Adipocyte (in vitro differentiated cells): ENCODE measurements at regions not wholly inside any gene's neighbourhood (a gene's known extent, or its start where the extent isn't known, plus 50 kb on each side); places are given as distances from the start of the nearest gene placed in this dataset.
A peak's percentile ranks its signal among the peaks of the same experiment; 100 is the strongest.
"Not testable (repeated sequence)": the region's sequence is repeated elsewhere in the genome, so short reads cannot be mapped to it uniquely, and the experiment has no call there.

Experiments
- DNase-seq: peaks from one replicate; pipeline ENCODE4 v3.0.0-alpha.2; 2015; ENCODE audit warnings: low read depth
- H3K27me3 ChIP-seq: replicated peaks from 2 replicates; pipeline ENCODE4 v1.7.0; 2013; ENCODE audit warnings: mild to moderate bottlenecking, low read length, moderate library complexity; ENCODE audit not compliant: control insufficient read depth, insufficient read depth
- H3K36me3 ChIP-seq: 2 replicates; pipeline ENCODE4 v1.7.0; 2013; ENCODE audit warnings: low read length, mild to moderate bottlenecking, moderate library complexity; ENCODE audit not compliant: control insufficient read depth, insufficient read depth, severe bottlenecking
- H3K4me1 ChIP-seq: 2 replicates; pipeline ENCODE4 v1.7.0; 2013; ENCODE audit warnings: mild to moderate bottlenecking, low read length, moderate library complexity; ENCODE audit not compliant: control insufficient read depth, insufficient read depth
- H3K4me3 ChIP-seq: 2 replicates; pipeline ENCODE4 v1.7.0; 2013; ENCODE audit warnings: mild to moderate bottlenecking, low read length, moderate library complexity
- H3K9ac ChIP-seq: 2 replicates; pipeline ENCODE4 v1.7.0; 2013; ENCODE audit warnings: mild to moderate bottlenecking, low read length, moderate library complexity
- H3K9me3 ChIP-seq: 2 replicates; pipeline ENCODE4 v1.7.0; 2013; ENCODE audit warnings: mild to moderate bottlenecking, low read length, moderate library complexity; ENCODE audit not compliant: control insufficient read depth

- DNase-seq: no peak
- no peaks in the 10 kb centered on the region for H3K4me1 ChIP-seq
- H3K9me3 ChIP-seq: no peaks in the 10 kb centered on the region
- peaks cover 10% of the 10 kb centered on the region for H3K27me3 ChIP-seq
- H3K9ac ChIP-seq: no peak overlapping the region
- no peaks in the 10 kb centered on the region for H3K36me3 ChIP-seq
- H3K4me3 ChIP-seq: no peak overlapping the region
Measured at GRCh38 chr10:7039859-7040258, 371.0 kb downstream of the SFMBT2 start.

- no peaks in the 10 kb centered on the region for H3K36me3 ChIP-seq
- no peak for DNase-seq
- H3K4me3 ChIP-seq: no peak overlapping the region
- H3K9ac ChIP-seq: no peak overlapping the region
- peaks cover 10% of the 10 kb centered on the region for H3K27me3 ChIP-seq
- no peaks in the 10 kb centered on the region for H3K4me1 ChIP-seq
- H3K9me3 ChIP-seq: no peaks in the 10 kb centered on the region
Measured at GRCh38 chr10:7038416-7038815, 372.4 kb downstream of the SFMBT2 start.

- not testable (repeated sequence) for DNase-seq, H3K9ac ChIP-seq, H3K4me3 ChIP-seq, H3K4me1 ChIP-seq, H3K27me3 ChIP-seq, H3K36me3 ChIP-seq, H3K9me3 ChIP-seq
Measured at GRCh38 chr10:7037434-7037833, 373.4 kb downstream of the SFMBT2 start.

GRCh38 chr10:7036951-7037350 lies 373.9 kb downstream of the SFMBT2 start:
- no peaks in the 10 kb centered on the region for H3K4me1 ChIP-seq
- peaks cover 10% of the 10 kb centered on the region for H3K27me3 ChIP-seq

GRCh38 chr10:7035126-7035761 lies 375.6 kb downstream of the SFMBT2 start:
- H3K4me1 ChIP-seq: no peaks in the 10 kb centered on the region
- H3K27me3 ChIP-seq: no peaks in the 10 kb centered on the region
- no peak for DNase-seq
- no peaks in the 10 kb centered on the region for H3K36me3 ChIP-seq
- no peaks in the 10 kb centered on the region for H3K9me3 ChIP-seq
- no peak overlapping the region for H3K9ac ChIP-seq
- no peak overlapping the region for H3K4me3 ChIP-seq

More at GRCh38 chr10:7036951-7037350, 373.9 kb downstream of the SFMBT2 start:
- Histone ChIP-seq H3K4me3 (no peak overlapping the region), H3K36me3 (no peaks in the 10 kb centered on the region), H3K9ac (no peak overlapping the region), H3K9me3 (no peaks in the 10 kb centered on the region)
- DNase-seq: no peak

- Histone ChIP-seq H3K4me3 (no peak overlapping the region), H3K9me3 (no peaks in the 10 kb centered on the region), H3K36me3 (no peaks in the 10 kb centered on the region), H3K4me1 (peaks cover 10% of the 10 kb centered on the region), H3K27me3 (no peaks in the 10 kb centered on the region), H3K9ac (no peak overlapping the region)
- DNase-seq: no peak
Measured at GRCh38 chr10:7033031-7033430, 377.8 kb downstream of the SFMBT2 start.

GRCh38 chr10:7030134-7030855 lies 380.5 kb downstream of the SFMBT2 start:
- no peak for DNase-seq
- Histone ChIP-seq H3K4me1 (peaks cover 16% of the 10 kb centered on the region), H3K9me3 (no peaks in the 10 kb centered on the region), H3K27me3 (no peaks in the 10 kb centered on the region), H3K9ac (no peak overlapping the region), H3K4me3 (no peak overlapping the region), H3K36me3 (no peaks in the 10 kb centered on the region)

- H3K9ac ChIP-seq: no peak overlapping the region
- no peaks in the 10 kb centered on the region for H3K9me3 ChIP-seq
- no peak overlapping the region for H3K4me3 ChIP-seq
- no peak for DNase-seq
- peaks cover 16% of the 10 kb centered on the region for H3K4me1 ChIP-seq
- H3K27me3 ChIP-seq: no peaks in the 10 kb centered on the region
- H3K36me3 ChIP-seq: no peaks in the 10 kb centered on the region
Measured at GRCh38 chr10:7029672-7030071, 381.2 kb downstream of the SFMBT2 start.

GRCh38 chr10:7028809-7029166 lies 382.0 kb downstream of the SFMBT2 start:
- Histone ChIP-seq H3K9me3 (no peaks in the 10 kb centered on the region), H3K27me3 (no peaks in the 10 kb centered on the region), H3K4me1 (peaks cover 16% of the 10 kb centered on the region), H3K4me3 (no peak overlapping the region), H3K9ac (no peak overlapping the region), H3K36me3 (no peaks in the 10 kb centered on the region)
- DNase-seq: no peak

GRCh38 chr10:7027913-7028808 lies 382.7 kb downstream of the SFMBT2 start:
- Histone ChIP-seq H3K4me1 (peaks cover 16% of the 10 kb centered on the region), H3K27me3 (no peaks in the 10 kb centered on the region), H3K36me3 (no peaks in the 10 kb centered on the region), H3K4me3 (no peak overlapping the region), H3K9me3 (peaks cover under 1% of the 10 kb centered on the region), H3K9ac (no peak overlapping the region)
- peak; percentile 2 for DNase-seq

- H3K9me3 ChIP-seq: peaks cover 6% of the 10 kb centered on the region
- no peak for DNase-seq
- H3K9ac ChIP-seq: no peak overlapping the region
- no peaks in the 10 kb centered on the region for H3K27me3 ChIP-seq
- no peak overlapping the region for H3K4me3 ChIP-seq
- H3K4me1 ChIP-seq: peaks cover 16% of the 10 kb centered on the region
- H3K36me3 ChIP-seq: no peaks in the 10 kb centered on the region
Measured at GRCh38 chr10:7027237-7027912, 383.5 kb downstream of the SFMBT2 start.
